Activated CD4-positive, alpha-beta T cell treated with anti-CD3 and anti-CD28 coated beads, Interleukin-2, amount 10 ng/mL, durations not matched to agents 24 days and 14 days (primary cell): ENCODE measurements at regions not wholly inside any gene's neighbourhood (a gene's known extent, or its start where the extent isn't known, plus 50 kb on each side); places are given as distances from the start of the nearest gene placed in this dataset.

Experiments
- DNase-seq: peaks from one replicate; pipeline ENCODE4 v3.0.0; 2022
- H3K27ac Mint-ChIP-seq: one replicate; pipeline ENCODE4 v1.8.0; 2022; ENCODE audit warnings: mild to moderate bottlenecking, mixed read lengths
- H3K27me3 Mint-ChIP-seq: one replicate; pipeline ENCODE4 v1.8.0; 2022; ENCODE audit warnings: mixed read lengths
- H3K36me3 Mint-ChIP-seq: one replicate; pipeline ENCODE4 v1.8.0; 2022; ENCODE audit warnings: low read depth, mild to moderate bottlenecking, mixed read lengths
- H3K4me1 Mint-ChIP-seq: one replicate; pipeline ENCODE4 v1.8.0; 2021; ENCODE audit warnings: mixed read lengths
- H3K4me3 Mint-ChIP-seq: one replicate; pipeline ENCODE4 v1.8.0; 2022; ENCODE audit warnings: mild to moderate bottlenecking, moderate library complexity, mixed read lengths
- H3K9me3 Mint-ChIP-seq: one replicate; pipeline ENCODE4 v1.8.0; 2021; ENCODE audit warnings: mixed read lengths
- intact Hi-C: fragments of 100-400 bp; cut with micrococcal nuclease; formaldehyde crosslinking; loops from one replicate; pipeline ENCODE4 v1.15.1; 2023

GRCh38 chr5:154583671-154584177 lies 105.7 kb upstream of the HAND1 start:
- intact Hi-C loops = no loop called here
- no peak overlapping the region for H3K4me3 Mint-ChIP-seq
- H3K36me3 Mint-ChIP-seq = no peaks in the 10 kb centered on the region
- DNase-seq = no peak
- no peaks in the 10 kb centered on the region for H3K4me1 Mint-ChIP-seq
- no peaks in the 10 kb centered on the region for H3K9me3 Mint-ChIP-seq
- H3K27me3 Mint-ChIP-seq = peaks cover 9% of the 10 kb centered on the region
- H3K27ac Mint-ChIP-seq = no peak overlapping the region

DNA sequence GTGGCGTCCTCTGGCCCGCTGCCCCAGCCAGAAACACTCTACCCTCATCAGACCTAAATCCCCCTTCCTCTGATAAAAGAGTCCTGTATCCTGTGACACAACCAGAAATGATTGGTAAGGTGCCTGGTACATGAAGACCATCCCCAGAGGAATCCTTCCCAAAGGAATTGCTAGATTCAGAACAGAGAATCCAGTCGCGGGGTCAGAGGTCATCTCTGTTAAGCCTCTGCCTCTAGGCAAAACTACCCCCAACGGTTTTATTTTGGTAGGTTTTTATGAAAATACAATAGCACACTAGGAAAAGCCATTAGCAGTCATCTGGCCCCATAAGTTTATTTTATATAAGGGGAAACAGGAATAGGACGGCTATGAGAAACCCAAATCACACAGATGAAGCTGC lies 102.4 kb upstream of the HAND1 start:
- Mint-ChIP-seq H3K9me3 (no peaks in the 10 kb centered on the region), H3K36me3 (no peaks in the 10 kb centered on the region), H3K27me3 (peaks cover 16% of the 10 kb centered on the region), H3K27ac (no peak overlapping the region), H3K4me1 (no peaks in the 10 kb centered on the region), H3K4me3 (no peak overlapping the region)
- no peak for DNase-seq
- intact Hi-C loops = no loop called here

DNA sequence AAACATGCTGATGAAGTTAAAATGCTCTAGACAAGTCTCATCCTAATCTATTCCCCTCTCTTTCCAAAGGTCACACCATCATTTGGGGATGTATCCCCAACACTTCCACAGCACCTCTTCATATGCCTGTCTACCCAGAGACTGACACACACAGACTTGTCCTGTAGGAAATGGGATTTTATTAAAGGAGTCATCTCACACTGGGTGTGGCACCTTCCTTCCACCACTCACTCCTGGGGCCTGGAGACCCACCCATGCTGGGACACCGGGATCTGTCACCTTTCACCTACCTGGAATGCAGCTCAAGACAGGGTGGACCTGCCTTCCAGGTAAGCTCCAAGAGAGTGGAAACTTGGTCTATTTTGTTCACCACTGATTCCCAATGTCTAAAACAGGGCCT lies 99.4 kb upstream of the HAND1 start:
- Mint-ChIP-seq H3K36me3 (no peaks in the 10 kb centered on the region), H3K27me3 (peaks cover 24% of the 10 kb centered on the region), H3K4me3 (no peak overlapping the region), H3K9me3 (no peaks in the 10 kb centered on the region), H3K4me1 (no peaks in the 10 kb centered on the region), H3K27ac (no peak overlapping the region)
- intact Hi-C loops = no loop called here
- no peak for DNase-seq

GRCh38 chr5:154576429-154576806 lies 98.4 kb upstream of the HAND1 start:
- no peak overlapping the region for H3K4me3 Mint-ChIP-seq
- DNase-seq = no peak
- no peaks in the 10 kb centered on the region for H3K9me3 Mint-ChIP-seq

DNA sequence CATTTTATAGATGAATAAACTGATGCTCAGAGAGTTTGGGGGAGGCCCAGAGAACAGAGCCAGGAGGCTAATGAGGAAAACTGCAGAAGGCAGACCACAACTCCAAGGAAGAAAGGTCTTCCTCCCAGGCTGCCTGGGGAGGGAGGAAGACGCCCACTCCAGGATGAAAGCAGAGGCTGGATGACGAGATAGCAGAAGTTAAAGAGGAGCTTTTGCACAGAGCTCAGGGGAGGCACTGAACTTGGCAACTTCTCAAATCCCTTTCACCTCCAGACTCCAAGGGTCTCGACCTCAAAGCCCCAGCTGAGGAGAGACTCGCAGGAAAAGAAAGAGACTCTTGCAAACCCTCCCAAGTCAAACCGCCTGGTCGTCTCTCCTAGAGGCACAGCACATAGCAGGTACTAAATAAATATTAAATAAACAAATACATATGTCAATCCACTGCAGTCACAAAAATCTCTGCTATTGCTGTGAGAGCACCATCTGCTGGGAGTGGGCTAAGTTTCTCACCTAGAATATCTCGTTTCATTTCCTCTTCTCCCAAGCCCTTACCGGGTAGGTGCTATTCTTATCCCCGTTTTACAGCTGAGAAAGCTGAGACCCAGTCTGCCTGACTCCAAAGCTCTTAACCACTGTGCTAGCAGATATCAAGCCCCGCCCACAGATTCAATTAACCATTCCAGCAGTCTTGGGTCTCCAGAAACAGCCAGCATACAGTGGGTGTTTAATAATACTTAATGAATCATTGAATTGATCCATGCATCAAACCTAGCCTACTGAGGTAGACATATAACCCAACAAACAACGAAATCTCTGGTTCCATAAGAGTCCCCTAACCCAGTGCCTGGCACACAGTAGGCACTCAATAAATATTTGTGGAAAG lies 97.8 kb upstream of the HAND1 start:
- H3K4me3 Mint-ChIP-seq = no peak overlapping the region
- no peak for DNase-seq
- no peaks in the 10 kb centered on the region for H3K36me3 Mint-ChIP-seq
- intact Hi-C loops = no loop called here
- no peak overlapping the region for H3K27ac Mint-ChIP-seq
- peaks cover 24% of the 10 kb centered on the region for H3K27me3 Mint-ChIP-seq
- H3K4me1 Mint-ChIP-seq = no peaks in the 10 kb centered on the region
- no peaks in the 10 kb centered on the region for H3K9me3 Mint-ChIP-seq

More at GRCh38 chr5:154576429-154576806, 98.4 kb upstream of the HAND1 start:
- no peak overlapping the region for H3K27ac Mint-ChIP-seq
- H3K27me3 Mint-ChIP-seq = peaks cover 24% of the 10 kb centered on the region
- H3K36me3 Mint-ChIP-seq = no peaks in the 10 kb centered on the region
- H3K4me1 Mint-ChIP-seq = no peaks in the 10 kb centered on the region
- intact Hi-C loops = no loop called here

GRCh38 chr5:154573011-154573410 lies 95.0 kb upstream of the HAND1 start:
- no peaks in the 10 kb centered on the region for H3K9me3 Mint-ChIP-seq
- H3K36me3 Mint-ChIP-seq = no peaks in the 10 kb centered on the region
- H3K27ac Mint-ChIP-seq = no peak overlapping the region
- no peaks in the 10 kb centered on the region for H3K4me1 Mint-ChIP-seq
- intact Hi-C loops = no loop called here
- H3K27me3 Mint-ChIP-seq = peaks cover 21% of the 10 kb centered on the region
- no peak for DNase-seq
- no peak overlapping the region for H3K4me3 Mint-ChIP-seq

DNA sequence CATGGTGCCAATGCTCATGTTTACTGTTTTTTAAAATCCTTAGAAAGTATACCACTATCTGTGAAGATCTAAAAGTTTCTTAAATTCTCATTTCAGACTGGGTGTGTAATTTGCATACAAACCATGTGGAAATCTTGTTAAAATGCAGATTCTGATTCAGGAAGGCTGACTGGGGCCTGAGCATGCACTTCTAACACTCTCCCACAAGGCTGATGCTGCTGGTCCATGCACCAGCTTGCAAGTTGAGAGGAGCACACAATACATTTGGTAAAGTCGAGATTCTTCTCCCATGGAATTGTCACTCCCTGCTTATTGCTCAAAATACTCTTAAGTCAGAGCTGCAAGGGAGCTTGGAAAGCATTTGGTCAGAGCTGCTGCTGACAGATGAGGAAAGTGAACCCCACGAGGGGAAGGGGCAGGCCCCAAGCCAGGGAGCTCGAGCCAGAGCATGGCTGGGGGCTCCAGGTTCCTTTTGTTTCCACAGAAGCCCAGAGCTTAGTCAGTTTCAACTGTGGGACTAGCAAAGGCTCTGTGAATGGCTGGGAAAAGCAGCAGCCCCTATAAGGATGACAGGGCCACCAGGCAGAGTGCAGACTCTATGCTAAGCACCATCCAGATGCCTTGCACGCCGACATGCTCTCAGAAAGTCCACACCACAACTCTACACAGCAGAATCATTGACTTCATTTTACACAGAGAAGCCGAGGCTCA lies 93.5 kb upstream of the HAND1 start:
- no peak for DNase-seq
- no peaks in the 10 kb centered on the region for H3K36me3 Mint-ChIP-seq
- H3K4me1 Mint-ChIP-seq = no peaks in the 10 kb centered on the region
- no peak overlapping the region for H3K4me3 Mint-ChIP-seq
- H3K9me3 Mint-ChIP-seq = no peaks in the 10 kb centered on the region
- intact Hi-C loops = no loop called here
- no peak overlapping the region for H3K27ac Mint-ChIP-seq
- H3K27me3 Mint-ChIP-seq = peaks cover 17% of the 10 kb centered on the region

- intact Hi-C loops = no loop called here
- DNase-seq = no peak
- Mint-ChIP-seq H3K4me3 (no peak overlapping the region), H3K27ac (no peak overlapping the region), H3K36me3 (no peaks in the 10 kb centered on the region), H3K27me3 (peaks cover 14% of the 10 kb centered on the region), H3K4me1 (no peaks in the 10 kb centered on the region), H3K9me3 (no peaks in the 10 kb centered on the region)
These were observed 92.7 kb upstream of the HAND1 start for GRCh38 chr5:154570572-154571324.

DNA sequence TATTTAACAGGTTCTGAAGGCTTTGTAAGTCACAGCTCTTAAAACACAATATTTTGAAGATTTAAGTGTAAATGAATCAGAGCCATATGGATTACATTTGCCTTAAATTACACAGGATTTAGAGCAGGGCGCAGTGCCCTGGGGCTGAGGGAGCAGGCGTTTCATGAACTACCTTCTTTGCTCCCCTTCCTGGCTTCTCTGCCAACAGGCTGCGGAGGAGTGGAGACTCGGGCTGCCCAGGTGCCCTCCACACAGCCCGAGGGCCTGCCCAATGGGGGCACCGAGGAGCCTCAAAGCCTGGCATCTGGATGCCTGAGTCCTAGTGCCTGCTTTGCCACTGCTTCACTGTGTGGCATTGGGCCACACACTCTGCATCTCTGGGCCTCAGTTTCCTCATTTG lies 90.6 kb upstream of the HAND1 start:
- Mint-ChIP-seq H3K4me1 (no peaks in the 10 kb centered on the region), H3K27me3 (peaks cover 4% of the 10 kb centered on the region), H3K4me3 (no peak overlapping the region), H3K36me3 (no peaks in the 10 kb centered on the region), H3K9me3 (no peaks in the 10 kb centered on the region), H3K27ac (no peak overlapping the region)
- intact Hi-C loops = no loop called here
- DNase-seq = no peak

- intact Hi-C loops = no loop called here
- DNase-seq = no peak
- Mint-ChIP-seq H3K4me3 (no peak overlapping the region), H3K27ac (no peak overlapping the region), H3K9me3 (no peaks in the 10 kb centered on the region), H3K27me3 (peaks cover 3% of the 10 kb centered on the region), H3K4me1 (no peaks in the 10 kb centered on the region), H3K36me3 (no peaks in the 10 kb centered on the region)
These were observed 89.1 kb upstream of the HAND1 start for GRCh38 chr5:154567155-154567554.

DNA sequence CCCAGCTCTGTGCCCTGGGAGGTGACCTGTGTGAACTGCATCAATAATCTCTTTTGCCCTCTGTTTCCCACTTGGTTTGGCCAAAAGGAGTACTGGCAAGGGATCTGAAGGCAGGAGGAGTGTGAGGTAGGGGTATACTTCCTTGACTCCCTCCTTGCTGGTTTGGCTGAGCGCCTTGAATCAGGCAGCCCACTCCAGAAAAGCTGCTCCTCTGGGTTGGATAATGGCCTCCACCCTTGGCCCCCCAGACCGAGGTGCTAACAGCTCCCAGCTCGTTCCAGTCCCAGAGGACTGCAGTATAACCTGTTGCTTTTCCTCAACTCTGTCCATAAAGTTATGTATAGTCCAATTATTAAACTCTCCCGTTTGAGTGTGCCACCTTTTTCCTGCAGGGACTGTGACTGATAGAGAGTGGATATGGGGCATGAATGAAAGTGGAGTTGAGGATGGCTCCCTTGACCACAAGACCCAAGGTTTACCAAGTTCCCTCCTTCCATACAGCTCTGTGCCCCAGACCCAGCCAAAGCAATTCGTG lies 88.2 kb upstream of the HAND1 start:
- H3K27ac Mint-ChIP-seq = no peak overlapping the region
- H3K4me3 Mint-ChIP-seq = no peak overlapping the region
- DNase-seq = no peak
- no peaks in the 10 kb centered on the region for H3K9me3 Mint-ChIP-seq
- no peaks in the 10 kb centered on the region for H3K36me3 Mint-ChIP-seq
- H3K4me1 Mint-ChIP-seq = no peaks in the 10 kb centered on the region
- H3K27me3 Mint-ChIP-seq = peaks cover 3% of the 10 kb centered on the region
- intact Hi-C loops = no loop called here

GRCh38 chr5:154565123-154565522 lies 87.1 kb upstream of the HAND1 start:
- Mint-ChIP-seq H3K36me3 (no peaks in the 10 kb centered on the region), H3K9me3 (no peaks in the 10 kb centered on the region), H3K27me3 (peaks cover 3% of the 10 kb centered on the region), H3K4me1 (no peaks in the 10 kb centered on the region), H3K4me3 (no peak overlapping the region), H3K27ac (no peak overlapping the region)
- no peak for DNase-seq
- intact Hi-C loops = no loop called here

- Mint-ChIP-seq H3K4me3 (no peak overlapping the region), H3K4me1 (no peaks in the 10 kb centered on the region), H3K36me3 (no peaks in the 10 kb centered on the region), H3K27me3 (peaks cover 4% of the 10 kb centered on the region), H3K9me3 (no peaks in the 10 kb centered on the region), H3K27ac (no peak overlapping the region)
- intact Hi-C loops = no loop called here
- no peak for DNase-seq
These were observed 84.3 kb upstream of the HAND1 start for GRCh38 chr5:154562244-154562880.
